GM12878 (cell line): ENCODE measurements at regions not wholly inside any gene's neighbourhood (a gene's known extent, or its start where the extent isn't known, plus 50 kb on each side); places are given as distances from the start of the nearest gene placed in this dataset.

Experiments used
- BRCA1 ChIP-seq: IDR thresholded peaks from 2 replicates; pipeline ENCODE4 v1.6.1; 2011; ENCODE audit warnings: low read depth, low read length, improper control_type of control experiment
- CBX3 ChIP-seq: fragments of 200-600 bp; sonication (generic); IDR thresholded peaks from 2 replicates; pipeline ENCODE4 v1.6.1; 2016; ENCODE audit warnings: low read depth, borderline replicate concordance
- EZH2 ChIP-seq: IDR thresholded peaks from 2 replicates; pipeline ENCODE4 v1.6.1; 2012; ENCODE audit warnings: low read depth, mild to moderate bottlenecking, control low read depth, inconsistent platforms, low read length, borderline replicate concordance; ENCODE audit not compliant: control insufficient read depth
- KDM1A ChIP-seq: fragments of 200-600 bp; sonication (generic); IDR thresholded peaks from 2 replicates; pipeline ENCODE4 v1.6.1; 2016; ENCODE audit warnings: borderline replicate concordance
- NBN ChIP-seq: fragments of 450-650 bp; IDR thresholded peaks from 2 replicates; pipeline ENCODE4 v1.6.1; 2016
- NFYB ChIP-seq: IDR thresholded peaks from 2 replicates; pipeline ENCODE4 v1.6.1; 2011; ENCODE audit warnings: low read depth, mild to moderate bottlenecking, low read length, improper control_type of control experiment, moderate library complexity; ENCODE audit not compliant: insufficient read depth
- PAX5 ChIP-seq: IDR thresholded peaks from 2 replicates; pipeline ENCODE4 v1.6.1; 2011; ENCODE audit warnings: low read depth, low read length, borderline replicate concordance
- POLR2AphosphoS2 ChIP-seq: IDR thresholded peaks from 2 replicates; pipeline ENCODE4 v1.6.1; 2011; ENCODE audit warnings: low read depth, mild to moderate bottlenecking, low read length, improper control_type of control experiment, moderate library complexity
- RELA ChIP-seq: fragments of 450-650 bp; IDR thresholded peaks from 2 replicates; pipeline ENCODE4 v1.8.0; 2014; ENCODE audit warnings: borderline replicate concordance; ENCODE audit not compliant: partially characterized antibody
- SMARCA5 ChIP-seq: fragments of 450-650 bp; IDR thresholded peaks from 2 replicates; pipeline ENCODE4 v1.6.1; 2017; ENCODE audit warnings: mild to moderate bottlenecking
- STAT1 ChIP-seq: fragments of 450-650 bp; conservative IDR thresholded peaks from 2 replicates; pipeline ENCODE4 v1.6.1; 2014; ENCODE audit warnings: antibody characterized with exemption, mild to moderate bottlenecking
- SUZ12 ChIP-seq: fragments of 200-600 bp; sonication (generic); IDR thresholded peaks from one replicate; pipeline ENCODE4 v1.6.1; 2018; ENCODE audit warnings: antibody characterized with exemption, mild to moderate bottlenecking; ENCODE audit not compliant: unreplicated experiment
- TARDBP ChIP-seq: IDR thresholded peaks from 2 replicates; pipeline ENCODE4 v1.6.1; 2016; ENCODE audit warnings: borderline replicate concordance
- YY1 ChIP-seq: IDR thresholded peaks from 2 replicates; pipeline ENCODE4 v1.6.1; 2011; ENCODE audit warnings: low read depth, mild to moderate bottlenecking, low read length
- ZNF24 ChIP-seq: fragments of 450-650 bp; IDR thresholded peaks from 2 replicates; pipeline ENCODE4 v1.6.1; 2017; ENCODE audit warnings: antibody characterized with exemption, mild to moderate bottlenecking
- TF ChIP-seq, protein P1 (sequence below): fragments of 150-350 bp; IDR thresholded peaks from 2 replicates; pipeline ENCODE4 v1.6.1; 2014; ENCODE audit warnings: mild to moderate bottlenecking, low read depth, low read length
- TF ChIP-seq, protein P2 (sequence below): IDR thresholded peaks from 2 replicates; pipeline ENCODE4 v1.6.1; 2012; ENCODE audit warnings: low read depth, low read length, improper control_type of control experiment
- TF ChIP-seq, protein P3 (sequence below): fragments of 450-650 bp; IDR thresholded peaks from 2 replicates; pipeline ENCODE4 v1.6.1; 2016; ENCODE audit warnings: mild to moderate bottlenecking, moderate library complexity, borderline replicate concordance
- TF ChIP-seq, protein P4 (sequence below), 3 experiments: IDR thresholded peaks in 2 of 3; conservative IDR thresholded peaks in 1 of 3; 2 replicates each; pipeline ENCODE4 v1.5.1; 2011; ENCODE audit warnings: low read depth in 3 of 3, low read length in 3 of 3, mild to moderate bottlenecking in 3 of 3, control low read depth in 2 of 3, moderate library complexity in 2 of 3, inconsistent platforms in 1 of 3, mixed read lengths in 1 of 3; ENCODE audit not compliant: control insufficient read depth in 2 of 3, insufficient read depth in 1 of 3; ENCODE audit errors: extremely low read depth in 1 of 3
- TF ChIP-seq, protein P5 (sequence below): fragments of 450-650 bp; IDR thresholded peaks from 2 replicates; pipeline ENCODE4 v1.6.1; 2018; ENCODE audit warnings: mild to moderate bottlenecking, low read depth, moderate library complexity; ENCODE audit not compliant: partially characterized antibody
- TF ChIP-seq, protein P6 (sequence below): IDR thresholded peaks from 2 replicates; pipeline ENCODE4 v1.6.1; 2011; ENCODE audit warnings: low read depth, mild to moderate bottlenecking, low read length, moderate library complexity, borderline replicate concordance; ENCODE audit errors: extremely low read depth

DNA sequence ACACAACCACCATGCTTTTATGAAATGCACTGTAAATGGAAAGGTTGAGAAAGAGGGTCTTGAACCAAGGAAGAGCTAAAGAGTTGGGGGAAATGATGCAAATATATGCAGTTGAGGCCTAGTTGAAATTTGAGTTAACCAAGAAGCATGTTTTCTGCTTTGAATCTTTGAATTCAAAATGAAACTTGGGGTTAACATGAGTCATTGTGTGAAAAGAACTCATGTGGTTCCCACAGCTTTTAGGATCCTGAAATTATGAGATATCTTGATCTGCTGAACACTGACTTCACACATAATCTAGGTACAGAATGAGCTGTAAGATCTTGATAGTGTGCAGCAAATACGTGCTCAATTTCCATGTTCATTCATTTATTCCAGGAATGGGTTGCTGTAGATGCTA is 422.9 kb upstream of the TRIB2 start (continued):
- TF ChIP-seq, protein P1, sequence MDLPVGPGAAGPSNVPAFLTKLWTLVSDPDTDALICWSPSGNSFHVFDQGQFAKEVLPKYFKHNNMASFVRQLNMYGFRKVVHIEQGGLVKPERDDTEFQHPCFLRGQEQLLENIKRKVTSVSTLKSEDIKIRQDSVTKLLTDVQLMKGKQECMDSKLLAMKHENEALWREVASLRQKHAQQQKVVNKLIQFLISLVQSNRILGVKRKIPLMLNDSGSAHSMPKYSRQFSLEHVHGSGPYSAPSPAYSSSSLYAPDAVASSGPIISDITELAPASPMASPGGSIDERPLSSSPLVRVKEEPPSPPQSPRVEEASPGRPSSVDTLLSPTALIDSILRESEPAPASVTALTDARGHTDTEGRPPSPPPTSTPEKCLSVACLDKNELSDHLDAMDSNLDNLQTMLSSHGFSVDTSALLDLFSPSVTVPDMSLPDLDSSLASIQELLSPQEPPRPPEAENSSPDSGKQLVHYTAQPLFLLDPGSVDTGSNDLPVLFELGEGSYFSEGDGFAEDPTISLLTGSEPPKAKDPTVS, result no peak
- TF ChIP-seq CBX3 (no peak), ZNF24 (peak; percentile 84), SUZ12 (no peak), POLR2AphosphoS2 (no peak), RELA (no peak), KDM1A (no peak), SMARCA5 (no peak), TARDBP (no peak), EZH2 (no peak), NFYB (no peak), NBN (0 out of 2 replicates have a peak, but pooled peaks have one; percentile 66), PAX5 (peak; percentile 84; the same call in 1 of the 2 replicates), YY1 (no peak), STAT1 (no peak), BRCA1 (no peak)
- TF ChIP-seq, protein P2, sequence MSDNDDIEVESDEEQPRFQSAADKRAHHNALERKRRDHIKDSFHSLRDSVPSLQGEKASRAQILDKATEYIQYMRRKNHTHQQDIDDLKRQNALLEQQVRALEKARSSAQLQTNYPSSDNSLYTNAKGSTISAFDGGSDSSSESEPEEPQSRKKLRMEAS, result no peak
- TF ChIP-seq, protein P3, sequence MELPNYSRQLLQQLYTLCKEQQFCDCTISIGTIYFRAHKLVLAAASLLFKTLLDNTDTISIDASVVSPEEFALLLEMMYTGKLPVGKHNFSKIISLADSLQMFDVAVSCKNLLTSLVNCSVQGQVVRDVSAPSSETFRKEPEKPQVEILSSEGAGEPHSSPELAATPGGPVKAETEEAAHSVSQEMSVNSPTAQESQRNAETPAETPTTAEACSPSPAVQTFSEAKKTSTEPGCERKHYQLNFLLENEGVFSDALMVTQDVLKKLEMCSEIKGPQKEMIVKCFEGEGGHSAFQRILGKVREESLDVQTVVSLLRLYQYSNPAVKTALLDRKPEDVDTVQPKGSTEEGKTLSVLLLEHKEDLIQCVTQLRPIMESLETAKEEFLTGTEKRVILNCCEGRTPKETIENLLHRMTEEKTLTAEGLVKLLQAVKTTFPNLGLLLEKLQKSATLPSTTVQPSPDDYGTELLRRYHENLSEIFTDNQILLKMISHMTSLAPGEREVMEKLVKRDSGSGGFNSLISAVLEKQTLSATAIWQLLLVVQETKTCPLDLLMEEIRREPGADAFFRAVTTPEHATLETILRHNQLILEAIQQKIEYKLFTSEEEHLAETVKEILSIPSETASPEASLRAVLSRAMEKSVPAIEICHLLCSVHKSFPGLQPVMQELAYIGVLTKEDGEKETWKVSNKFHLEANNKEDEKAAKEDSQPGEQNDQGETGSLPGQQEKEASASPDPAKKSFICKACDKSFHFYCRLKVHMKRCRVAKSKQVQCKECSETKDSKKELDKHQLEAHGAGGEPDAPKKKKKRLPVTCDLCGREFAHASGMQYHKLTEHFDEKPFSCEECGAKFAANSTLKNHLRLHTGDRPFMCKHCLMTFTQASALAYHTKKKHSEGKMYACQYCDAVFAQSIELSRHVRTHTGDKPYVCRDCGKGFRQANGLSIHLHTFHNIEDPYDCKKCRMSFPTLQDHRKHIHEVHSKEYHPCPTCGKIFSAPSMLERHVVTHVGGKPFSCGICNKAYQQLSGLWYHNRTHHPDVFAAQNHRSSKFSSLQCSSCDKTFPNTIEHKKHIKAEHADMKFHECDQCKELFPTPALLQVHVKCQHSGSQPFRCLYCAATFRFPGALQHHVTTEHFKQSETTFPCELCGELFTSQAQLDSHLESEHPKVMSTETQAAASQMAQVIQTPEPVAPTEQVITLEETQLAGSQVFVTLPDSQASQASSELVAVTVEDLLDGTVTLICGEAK, result no peak
- TF ChIP-seq, protein P4, sequence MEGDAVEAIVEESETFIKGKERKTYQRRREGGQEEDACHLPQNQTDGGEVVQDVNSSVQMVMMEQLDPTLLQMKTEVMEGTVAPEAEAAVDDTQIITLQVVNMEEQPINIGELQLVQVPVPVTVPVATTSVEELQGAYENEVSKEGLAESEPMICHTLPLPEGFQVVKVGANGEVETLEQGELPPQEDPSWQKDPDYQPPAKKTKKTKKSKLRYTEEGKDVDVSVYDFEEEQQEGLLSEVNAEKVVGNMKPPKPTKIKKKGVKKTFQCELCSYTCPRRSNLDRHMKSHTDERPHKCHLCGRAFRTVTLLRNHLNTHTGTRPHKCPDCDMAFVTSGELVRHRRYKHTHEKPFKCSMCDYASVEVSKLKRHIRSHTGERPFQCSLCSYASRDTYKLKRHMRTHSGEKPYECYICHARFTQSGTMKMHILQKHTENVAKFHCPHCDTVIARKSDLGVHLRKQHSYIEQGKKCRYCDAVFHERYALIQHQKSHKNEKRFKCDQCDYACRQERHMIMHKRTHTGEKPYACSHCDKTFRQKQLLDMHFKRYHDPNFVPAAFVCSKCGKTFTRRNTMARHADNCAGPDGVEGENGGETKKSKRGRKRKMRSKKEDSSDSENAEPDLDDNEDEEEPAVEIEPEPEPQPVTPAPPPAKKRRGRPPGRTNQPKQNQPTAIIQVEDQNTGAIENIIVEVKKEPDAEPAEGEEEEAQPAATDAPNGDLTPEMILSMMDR (IDR thresholded peaks at IDR 0.05 in 2 of 3, conservative IDR thresholded peaks at IDR 0.05 in 1 of 3; ENCODE audit: control insufficient read depth in 2 of 3, extremely low read depth in 1 of 3, insufficient read depth in 1 of 3, low read depth in 3 of 3, low read length in 3 of 3), result no peak
- TF ChIP-seq, protein P5, sequence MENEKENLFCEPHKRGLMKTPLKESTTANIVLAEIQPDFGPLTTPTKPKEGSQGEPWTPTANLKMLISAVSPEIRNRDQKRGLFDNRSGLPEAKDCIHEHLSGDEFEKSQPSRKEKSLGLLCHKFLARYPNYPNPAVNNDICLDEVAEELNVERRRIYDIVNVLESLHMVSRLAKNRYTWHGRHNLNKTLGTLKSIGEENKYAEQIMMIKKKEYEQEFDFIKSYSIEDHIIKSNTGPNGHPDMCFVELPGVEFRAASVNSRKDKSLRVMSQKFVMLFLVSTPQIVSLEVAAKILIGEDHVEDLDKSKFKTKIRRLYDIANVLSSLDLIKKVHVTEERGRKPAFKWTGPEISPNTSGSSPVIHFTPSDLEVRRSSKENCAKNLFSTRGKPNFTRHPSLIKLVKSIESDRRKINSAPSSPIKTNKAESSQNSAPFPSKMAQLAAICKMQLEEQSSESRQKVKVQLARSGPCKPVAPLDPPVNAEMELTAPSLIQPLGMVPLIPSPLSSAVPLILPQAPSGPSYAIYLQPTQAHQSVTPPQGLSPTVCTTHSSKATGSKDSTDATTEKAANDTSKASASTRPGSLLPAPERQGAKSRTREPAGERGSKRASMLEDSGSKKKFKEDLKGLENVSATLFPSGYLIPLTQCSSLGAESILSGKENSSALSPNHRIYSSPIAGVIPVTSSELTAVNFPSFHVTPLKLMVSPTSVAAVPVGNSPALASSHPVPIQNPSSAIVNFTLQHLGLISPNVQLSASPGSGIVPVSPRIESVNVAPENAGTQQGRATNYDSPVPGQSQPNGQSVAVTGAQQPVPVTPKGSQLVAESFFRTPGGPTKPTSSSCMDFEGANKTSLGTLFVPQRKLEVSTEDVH, result no peak
- TF ChIP-seq, protein P6, sequence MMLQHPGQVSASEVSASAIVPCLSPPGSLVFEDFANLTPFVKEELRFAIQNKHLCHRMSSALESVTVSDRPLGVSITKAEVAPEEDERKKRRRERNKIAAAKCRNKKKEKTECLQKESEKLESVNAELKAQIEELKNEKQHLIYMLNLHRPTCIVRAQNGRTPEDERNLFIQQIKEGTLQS, result no peak
